ENCODE measurements at regions not wholly inside any gene's neighbourhood (a gene's known extent, or its start where the extent isn't known, plus 50 kb on each side); places are given as distances from the start of the nearest gene placed in this dataset.

DNA sequence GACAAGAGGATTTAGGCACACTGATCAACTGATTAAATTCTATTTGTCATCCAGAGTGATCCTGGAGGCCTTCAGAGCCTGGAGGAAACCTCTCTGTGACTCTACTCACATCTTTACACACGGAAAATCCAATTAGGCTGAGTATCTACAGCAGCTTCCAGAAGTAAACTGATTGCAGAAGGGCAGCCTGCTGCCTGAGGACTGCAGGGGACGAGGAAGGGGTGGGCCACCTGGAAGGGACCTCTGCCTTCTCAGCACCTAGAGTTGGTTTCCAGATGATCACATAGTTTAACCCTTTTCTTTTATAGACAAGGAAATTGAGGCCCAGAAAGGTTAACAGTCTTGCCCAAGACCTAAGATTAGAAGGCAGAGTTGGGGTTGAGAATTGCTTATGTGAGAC, 206.1 kb downstream of the DAD1 start:
- WGBS = 86% methylated on average over 2 of the region's 2 CpGs
- DNase-seq (ENCODE audit: low spot score) = no peak
- Histone ChIP-seq H3K9me3 (ENCODE audit: control insufficient read depth in 4 of 4, low read length in 3 of 4) (no peaks in the 10 kb centered on the region), H3K27me3 (ENCODE audit: control insufficient read depth in 4 of 4, insufficient read depth in 4 of 4, low read length in 3 of 4) (peaks cover 0 to 4% (median under 1%) of the 10 kb centered on the region in 4 donors), H3K9ac (ENCODE audit: low read depth in 1 of 2, low read length in 2 of 2) (no peak overlapping the region), H3K4me3 (ENCODE audit: low read depth in 1 of 3, low read length in 3 of 3) (no peak overlapping the region), H3K27ac (ENCODE audit: low read depth in 1 of 2, low read length in 2 of 2) (no peak overlapping the region), H3K4me1 (ENCODE audit: control insufficient read depth in 4 of 4, insufficient read depth in 4 of 4, low read length in 3 of 4) (peaks cover 0 to 3% (median 0%) of the 10 kb centered on the region in 4 donors), H3K36me3 (ENCODE audit: control insufficient read depth in 4 of 4, insufficient read depth in 3 of 4, low read depth in 1 of 4, low read length in 3 of 4) (no peaks in the 10 kb centered on the region)
- TF ChIP-seq, protein P1, sequence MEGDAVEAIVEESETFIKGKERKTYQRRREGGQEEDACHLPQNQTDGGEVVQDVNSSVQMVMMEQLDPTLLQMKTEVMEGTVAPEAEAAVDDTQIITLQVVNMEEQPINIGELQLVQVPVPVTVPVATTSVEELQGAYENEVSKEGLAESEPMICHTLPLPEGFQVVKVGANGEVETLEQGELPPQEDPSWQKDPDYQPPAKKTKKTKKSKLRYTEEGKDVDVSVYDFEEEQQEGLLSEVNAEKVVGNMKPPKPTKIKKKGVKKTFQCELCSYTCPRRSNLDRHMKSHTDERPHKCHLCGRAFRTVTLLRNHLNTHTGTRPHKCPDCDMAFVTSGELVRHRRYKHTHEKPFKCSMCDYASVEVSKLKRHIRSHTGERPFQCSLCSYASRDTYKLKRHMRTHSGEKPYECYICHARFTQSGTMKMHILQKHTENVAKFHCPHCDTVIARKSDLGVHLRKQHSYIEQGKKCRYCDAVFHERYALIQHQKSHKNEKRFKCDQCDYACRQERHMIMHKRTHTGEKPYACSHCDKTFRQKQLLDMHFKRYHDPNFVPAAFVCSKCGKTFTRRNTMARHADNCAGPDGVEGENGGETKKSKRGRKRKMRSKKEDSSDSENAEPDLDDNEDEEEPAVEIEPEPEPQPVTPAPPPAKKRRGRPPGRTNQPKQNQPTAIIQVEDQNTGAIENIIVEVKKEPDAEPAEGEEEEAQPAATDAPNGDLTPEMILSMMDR (IDR thresholded peaks at IDR 0.05; ENCODE audit: low read depth, low read length, missing input control) = no peak
- TF ChIP-seq FOXA1 (IDR thresholded peaks at IDR 0.05) = no peak
- no peak for TF ChIP-seq EGR1 (IDR thresholded peaks at IDR 0.05; ENCODE audit: low read depth in 2 of 2)
- no peak for TF ChIP-seq TAF1 (conservative IDR thresholded peaks at IDR 0.05)
- no peak for TF ChIP-seq SP1 (IDR thresholded peaks at IDR 0.05)
- TF ChIP-seq HNF4A (conservative IDR thresholded peaks at IDR 0.05) = no peak
- TF ChIP-seq, protein P2, sequence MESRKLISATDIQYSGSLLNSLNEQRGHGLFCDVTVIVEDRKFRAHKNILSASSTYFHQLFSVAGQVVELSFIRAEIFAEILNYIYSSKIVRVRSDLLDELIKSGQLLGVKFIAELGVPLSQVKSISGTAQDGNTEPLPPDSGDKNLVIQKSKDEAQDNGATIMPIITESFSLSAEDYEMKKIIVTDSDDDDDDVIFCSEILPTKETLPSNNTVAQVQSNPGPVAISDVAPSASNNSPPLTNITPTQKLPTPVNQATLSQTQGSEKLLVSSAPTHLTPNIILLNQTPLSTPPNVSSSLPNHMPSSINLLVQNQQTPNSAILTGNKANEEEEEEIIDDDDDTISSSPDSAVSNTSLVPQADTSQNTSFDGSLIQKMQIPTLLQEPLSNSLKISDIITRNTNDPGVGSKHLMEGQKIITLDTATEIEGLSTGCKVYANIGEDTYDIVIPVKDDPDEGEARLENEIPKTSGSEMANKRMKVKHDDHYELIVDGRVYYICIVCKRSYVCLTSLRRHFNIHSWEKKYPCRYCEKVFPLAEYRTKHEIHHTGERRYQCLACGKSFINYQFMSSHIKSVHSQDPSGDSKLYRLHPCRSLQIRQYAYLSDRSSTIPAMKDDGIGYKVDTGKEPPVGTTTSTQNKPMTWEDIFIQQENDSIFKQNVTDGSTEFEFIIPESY (IDR thresholded peaks at IDR 0.05) = no peak
- no peak for TF ChIP-seq NR2F2 (IDR thresholded peaks at IDR 0.05)
- no peak for TF ChIP-seq RAD21 (IDR thresholded peaks at IDR 0.05)
- TF ChIP-seq, protein P3, sequence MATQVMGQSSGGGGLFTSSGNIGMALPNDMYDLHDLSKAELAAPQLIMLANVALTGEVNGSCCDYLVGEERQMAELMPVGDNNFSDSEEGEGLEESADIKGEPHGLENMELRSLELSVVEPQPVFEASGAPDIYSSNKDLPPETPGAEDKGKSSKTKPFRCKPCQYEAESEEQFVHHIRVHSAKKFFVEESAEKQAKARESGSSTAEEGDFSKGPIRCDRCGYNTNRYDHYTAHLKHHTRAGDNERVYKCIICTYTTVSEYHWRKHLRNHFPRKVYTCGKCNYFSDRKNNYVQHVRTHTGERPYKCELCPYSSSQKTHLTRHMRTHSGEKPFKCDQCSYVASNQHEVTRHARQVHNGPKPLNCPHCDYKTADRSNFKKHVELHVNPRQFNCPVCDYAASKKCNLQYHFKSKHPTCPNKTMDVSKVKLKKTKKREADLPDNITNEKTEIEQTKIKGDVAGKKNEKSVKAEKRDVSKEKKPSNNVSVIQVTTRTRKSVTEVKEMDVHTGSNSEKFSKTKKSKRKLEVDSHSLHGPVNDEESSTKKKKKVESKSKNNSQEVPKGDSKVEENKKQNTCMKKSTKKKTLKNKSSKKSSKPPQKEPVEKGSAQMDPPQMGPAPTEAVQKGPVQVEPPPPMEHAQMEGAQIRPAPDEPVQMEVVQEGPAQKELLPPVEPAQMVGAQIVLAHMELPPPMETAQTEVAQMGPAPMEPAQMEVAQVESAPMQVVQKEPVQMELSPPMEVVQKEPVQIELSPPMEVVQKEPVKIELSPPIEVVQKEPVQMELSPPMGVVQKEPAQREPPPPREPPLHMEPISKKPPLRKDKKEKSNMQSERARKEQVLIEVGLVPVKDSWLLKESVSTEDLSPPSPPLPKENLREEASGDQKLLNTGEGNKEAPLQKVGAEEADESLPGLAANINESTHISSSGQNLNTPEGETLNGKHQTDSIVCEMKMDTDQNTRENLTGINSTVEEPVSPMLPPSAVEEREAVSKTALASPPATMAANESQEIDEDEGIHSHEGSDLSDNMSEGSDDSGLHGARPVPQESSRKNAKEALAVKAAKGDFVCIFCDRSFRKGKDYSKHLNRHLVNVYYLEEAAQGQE (IDR thresholded peaks at IDR 0.05) = no peak
- TF ChIP-seq GABPA (IDR thresholded peaks at IDR 0.05 in 1 of 2, conservative IDR thresholded peaks at IDR 0.05 in 1 of 2) = no peak
- TF ChIP-seq, protein P4, sequence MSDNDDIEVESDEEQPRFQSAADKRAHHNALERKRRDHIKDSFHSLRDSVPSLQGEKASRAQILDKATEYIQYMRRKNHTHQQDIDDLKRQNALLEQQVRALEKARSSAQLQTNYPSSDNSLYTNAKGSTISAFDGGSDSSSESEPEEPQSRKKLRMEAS (IDR thresholded peaks at IDR 0.05) = no peak
- TF ChIP-seq, protein P5, sequence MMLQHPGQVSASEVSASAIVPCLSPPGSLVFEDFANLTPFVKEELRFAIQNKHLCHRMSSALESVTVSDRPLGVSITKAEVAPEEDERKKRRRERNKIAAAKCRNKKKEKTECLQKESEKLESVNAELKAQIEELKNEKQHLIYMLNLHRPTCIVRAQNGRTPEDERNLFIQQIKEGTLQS (IDR thresholded peaks at IDR 0.05) = no peak
- TF ChIP-seq FOXA2 (IDR thresholded peaks at IDR 0.05) = no peak
- TF ChIP-seq HNF4G (IDR thresholded peaks at IDR 0.05) = no peak

DNA sequence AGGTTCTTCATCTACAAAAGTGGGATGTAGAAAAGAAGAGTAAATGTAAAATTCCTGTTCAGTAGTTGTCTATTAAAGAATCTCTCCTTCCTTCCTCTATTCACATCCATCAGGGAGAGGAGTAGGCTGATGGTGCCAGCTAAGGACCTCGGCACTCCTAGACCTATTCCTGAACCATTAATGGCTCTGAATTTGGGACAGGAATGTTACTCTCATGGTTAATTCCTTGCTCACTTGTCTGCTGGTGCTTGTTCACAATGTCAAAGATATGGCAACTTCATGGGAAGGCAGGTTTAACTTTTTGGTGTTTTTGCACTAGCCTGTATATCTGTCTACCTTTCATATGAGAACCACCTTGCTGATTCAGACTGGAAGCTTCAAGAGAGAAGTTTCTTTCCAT, 206.6 kb downstream of the DAD1 start:
- no peak for TF ChIP-seq EGR1 (IDR thresholded peaks at IDR 0.05; ENCODE audit: low read depth in 2 of 2)
- no peak for DNase-seq (ENCODE audit: low spot score)
- Histone ChIP-seq H3K9me3 (ENCODE audit: control insufficient read depth in 4 of 4, low read length in 3 of 4) (no peaks in the 10 kb centered on the region), H3K36me3 (ENCODE audit: control insufficient read depth in 4 of 4, insufficient read depth in 3 of 4, low read depth in 1 of 4, low read length in 3 of 4) (no peaks in the 10 kb centered on the region), H3K9ac (ENCODE audit: low read depth in 1 of 2, low read length in 2 of 2) (no peak overlapping the region), H3K4me3 (ENCODE audit: low read depth in 1 of 3, low read length in 3 of 3) (no peak overlapping the region), H3K27me3 (ENCODE audit: control insufficient read depth in 4 of 4, insufficient read depth in 4 of 4, low read length in 3 of 4) (peaks cover 0 to 4% (median 0%) of the 10 kb centered on the region in 4 donors), H3K4me1 (ENCODE audit: control insufficient read depth in 4 of 4, insufficient read depth in 4 of 4, low read length in 3 of 4) (peaks cover 0 to 3% (median 0%) of the 10 kb centered on the region in 4 donors), H3K27ac (ENCODE audit: low read depth in 1 of 2, low read length in 2 of 2) (no peak overlapping the region)
- WGBS = 94% methylated on average over 1 of the region's 1 CpG

Measured in liver (tissue), 8 donors.